Fibroblast of lung (primary cell): ENCODE measurements at regions not wholly inside any gene's neighbourhood (a gene's known extent, or its start where the extent isn't known, plus 50 kb on each side); places are given as distances from the start of the nearest gene placed in this dataset.

Experiments
- DNase-seq, 2 donors: peaks; one replicate each; pipeline versions ENCODE4 v3.0.0 to v3.0.0-alpha.2; 2010; ENCODE audit warnings: low read depth in 2 of 2
- H2AFZ ChIP-seq: 2 replicates; pipeline ENCODE4 v1.5.1; 2012; ENCODE audit warnings: low read length, control low read depth, inconsistent platforms
- H3K27ac ChIP-seq: 2 replicates; pipeline ENCODE4 v1.5.1; 2011; ENCODE audit warnings: low read length, control low read depth; ENCODE audit not compliant: insufficient read depth
- H3K27me3 ChIP-seq: 2 replicates; pipeline ENCODE4 v1.5.1; 2011; ENCODE audit warnings: mild to moderate bottlenecking, low read length; ENCODE audit not compliant: control insufficient read depth, insufficient read depth
- H3K36me3 ChIP-seq: 2 replicates; pipeline ENCODE4 v1.5.1; 2011; ENCODE audit warnings: low read length; ENCODE audit not compliant: control insufficient read depth, insufficient read depth
- H3K4me1 ChIP-seq: 2 replicates; pipeline ENCODE4 v1.5.1; 2011; ENCODE audit warnings: low read length; ENCODE audit not compliant: control insufficient read depth, insufficient read depth; ENCODE audit errors: extremely low read depth
- H3K4me2 ChIP-seq: 2 replicates; pipeline ENCODE4 v1.5.1; 2011; ENCODE audit warnings: low read length, control low read depth; ENCODE audit not compliant: insufficient read depth; ENCODE audit errors: extremely low read depth
- H3K4me3 ChIP-seq, 4 experiments: fragments of 200-600 bp in 1 of 4; sonication (generic) in 1 of 4; replicated peaks in 1 of 4; 2 replicates each; pipeline ENCODE4 v1.5.1; 2011 to 2016; ENCODE audit warnings: low read length in 4 of 4, low read depth in 3 of 4, mild to moderate bottlenecking in 3 of 4, control low read depth in 2 of 4, inconsistent platforms in 1 of 4, mixed read lengths in 1 of 4; ENCODE audit not compliant: insufficient read depth in 1 of 4; ENCODE audit errors: control extremely low read depth in 1 of 4
- H3K79me2 ChIP-seq: 2 replicates; pipeline ENCODE4 v1.5.1; 2012; ENCODE audit warnings: mild to moderate bottlenecking, low read length, inconsistent platforms; ENCODE audit not compliant: control insufficient read depth, insufficient read depth
- H3K9ac ChIP-seq: 2 replicates; pipeline ENCODE4 v1.5.1; 2011; ENCODE audit warnings: mild to moderate bottlenecking, low read length, control low read depth; ENCODE audit not compliant: insufficient read depth
- H3K9me3 ChIP-seq: 2 replicates; pipeline ENCODE4 v1.5.1; 2012; ENCODE audit warnings: low read depth, low read length; ENCODE audit not compliant: control insufficient read depth, insufficient read depth
- H4K20me1 ChIP-seq: 2 replicates; pipeline ENCODE4 v1.5.1; 2011; ENCODE audit warnings: low read length; ENCODE audit not compliant: control insufficient read depth, insufficient read depth; ENCODE audit errors: extremely low read depth
- CTCF ChIP-seq, 2 donors: IDR thresholded peaks in 1 of 2; conservative IDR thresholded peaks in 1 of 2; 1 replicate in 1 of 2; 2 replicates in 1 of 2; pipeline ENCODE4 v1.5.1; 2011 to 2012; ENCODE audit warnings: low read length in 2 of 2, control low read depth in 1 of 2, inconsistent platforms in 1 of 2, low read depth in 1 of 2, mild to moderate bottlenecking in 1 of 2
- EZH2 ChIP-seq: IDR thresholded peaks from 2 replicates; pipeline ENCODE4 v1.5.1; 2012; ENCODE audit warnings: low read length, control low read depth, mild to moderate bottlenecking; ENCODE audit errors: missing control alignments

GRCh38 chr4:144213371-144213770 lies 72.9 kb upstream of the GYPA start:
- no peaks in the 10 kb centered on the region for H3K9me3 ChIP-seq
- H3K27ac ChIP-seq = no peak overlapping the region
- H3K27me3 ChIP-seq = no peaks in the 10 kb centered on the region
- no peaks in the 10 kb centered on the region for H3K4me1 ChIP-seq
- no peak overlapping the region for H3K9ac ChIP-seq
- H3K36me3 ChIP-seq = no peaks in the 10 kb centered on the region
- H3K4me2 ChIP-seq = no peak overlapping the region
- H4K20me1 ChIP-seq = no peaks in the 10 kb centered on the region
- no peaks in the 10 kb centered on the region for H3K79me2 ChIP-seq
- DNase-seq = no peak
- TF ChIP-seq EZH2 = no peak
- TF ChIP-seq CTCF (conservative IDR thresholded peaks at IDR 0.05 in 1 of 2, IDR thresholded peaks at IDR 0.05 in 1 of 2; ENCODE audit: low read depth in 1 of 2, low read length in 2 of 2) = no peak
- no peak overlapping the region for H3K4me3 ChIP-seq
- H2AFZ ChIP-seq = no peak overlapping the region

- Histone ChIP-seq H3K36me3 (no peaks in the 10 kb centered on the region), H3K4me1 (no peaks in the 10 kb centered on the region), H3K4me3 (no peak overlapping the region), H4K20me1 (no peaks in the 10 kb centered on the region), H3K27ac (no peak overlapping the region), H3K9ac (no peak overlapping the region), H2AFZ (no peak overlapping the region), H3K79me2 (no peaks in the 10 kb centered on the region), H3K27me3 (no peaks in the 10 kb centered on the region), H3K4me2 (no peak overlapping the region), H3K9me3 (no peaks in the 10 kb centered on the region)
- DNase-seq = no peak
- TF ChIP-seq CTCF (conservative IDR thresholded peaks at IDR 0.05 in 1 of 2, IDR thresholded peaks at IDR 0.05 in 1 of 2; ENCODE audit: low read depth in 1 of 2, low read length in 2 of 2) (no peak), EZH2 (no peak)
Observed at GRCh38 chr4:144223149-144223548, 82.6 kb upstream of the GYPA start.

- no peak overlapping the region for H3K27ac ChIP-seq
- TF ChIP-seq EZH2 (no peak), CTCF (conservative IDR thresholded peaks at IDR 0.05 in 1 of 2, IDR thresholded peaks at IDR 0.05 in 1 of 2; ENCODE audit: low read depth in 1 of 2, low read length in 2 of 2) (no peak)
- H3K9me3 ChIP-seq = no peaks in the 10 kb centered on the region
- H3K79me2 ChIP-seq = no peaks in the 10 kb centered on the region
- H4K20me1 ChIP-seq = no peaks in the 10 kb centered on the region
- H3K27me3 ChIP-seq = no peaks in the 10 kb centered on the region
- H3K4me2 ChIP-seq = no peak overlapping the region
- no peak for DNase-seq
- H2AFZ ChIP-seq = no peak overlapping the region
- H3K4me1 ChIP-seq = no peaks in the 10 kb centered on the region
- H3K36me3 ChIP-seq = no peaks in the 10 kb centered on the region
- no peak overlapping the region for H3K4me3 ChIP-seq
- H3K9ac ChIP-seq = no peak overlapping the region
Observed at GRCh38 chr4:144223661-144224060, 83.1 kb upstream of the GYPA start.
